Activated B cell treated with CpG ODN at 0.5 μM for 24 hours (primary cell): ENCODE measurements at regions not wholly inside any gene's neighbourhood (a gene's known extent, or its start where the extent isn't known, plus 50 kb on each side); places are given as distances from the start of the nearest gene placed in this dataset.

Source experiments
- ATAC-seq: fragments of 200-7000 bp; cut with Tn5 transposase; one replicate; pipeline ENCODE4 v1.10.0; 2021; ENCODE audit warnings: low read depth, mild to moderate bottlenecking, moderate library complexity
- CTCF ChIA-PET: fragments of 350-600 bp; sonication (Branson Sonifier 250); formaldehyde crosslinking; loops from one replicate; lab custom pipeline; 2021; ENCODE audit warnings: antibody characterized with exemption; lab: Charles Lee
- POLR2A ChIA-PET: fragments of 350-600 bp; sonication (Branson Sonifier 250); formaldehyde crosslinking; loops from one replicate; lab custom pipeline; 2021; ENCODE audit warnings: antibody characterized with exemption; lab: Charles Lee
- DNase-seq: peaks from one replicate; pipeline ENCODE4 v3.0.0; 2022
- H3K27ac Mint-ChIP-seq: one replicate; pipeline ENCODE4 v1.8.0; 2020; ENCODE audit warnings: mixed read lengths
- H3K27me3 Mint-ChIP-seq: one replicate; pipeline ENCODE4 v1.8.0; 2021; ENCODE audit warnings: mixed read lengths
- H3K36me3 Mint-ChIP-seq: one replicate; pipeline ENCODE4 v1.8.0; 2021; ENCODE audit warnings: low read depth, mixed read lengths
- H3K4me1 Mint-ChIP-seq: one replicate; pipeline ENCODE4 v1.8.0; 2021; ENCODE audit warnings: mixed read lengths
- H3K4me3 Mint-ChIP-seq: one replicate; pipeline ENCODE4 v1.8.0; 2020; ENCODE audit warnings: mild to moderate bottlenecking, mixed read lengths
- H3K9me3 Mint-ChIP-seq: one replicate; pipeline ENCODE4 v1.8.0; 2020; ENCODE audit warnings: mixed read lengths
- CTCF ChIP-seq: fragments of 200-600 bp; IDR thresholded peaks from one replicate; pipeline ENCODE4 v1.8.0; 2022; ENCODE audit warnings: antibody characterized with exemption, mild to moderate bottlenecking
- intact Hi-C: fragments of 100-400 bp; cut with micrococcal nuclease; formaldehyde crosslinking; loops from one replicate; pipeline ENCODE4 v1.15.1; 2024

DNA sequence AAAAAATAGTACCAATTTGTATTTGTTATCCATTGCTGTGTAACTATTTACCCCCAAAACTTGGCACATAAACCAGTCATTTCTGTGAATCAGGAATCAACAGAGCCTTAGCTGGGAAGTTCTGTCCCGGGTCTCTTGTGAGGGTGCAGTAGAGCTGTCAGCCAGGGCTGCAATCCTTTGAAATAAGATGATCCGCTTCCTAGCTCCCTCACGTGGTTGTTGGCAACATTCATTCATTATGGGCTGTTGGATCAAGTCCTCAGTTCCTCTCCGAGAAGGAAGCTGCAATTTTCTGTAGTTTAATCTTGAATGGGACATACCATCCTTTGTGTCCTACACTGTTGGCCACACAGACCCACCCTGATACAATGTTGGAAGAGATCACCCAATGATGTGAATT is 277.2 kb downstream of the SUCLA2 start:
- Mint-ChIP-seq H3K4me1 (no peaks in the 10 kb centered on the region), H3K36me3 (no peaks in the 10 kb centered on the region), H3K4me3 (no peak overlapping the region), H3K9me3 (peaks cover 2% of the 10 kb centered on the region), H3K27ac (no peak overlapping the region), H3K27me3 (no peaks in the 10 kb centered on the region)
- ATAC-seq = no peak
- no peak for TF ChIP-seq CTCF
- DNase-seq = no peak
- intact Hi-C loops = no loop called here
- CTCF ChIA-PET = no interaction called here
- POLR2A ChIA-PET = no interaction called here

DNA sequence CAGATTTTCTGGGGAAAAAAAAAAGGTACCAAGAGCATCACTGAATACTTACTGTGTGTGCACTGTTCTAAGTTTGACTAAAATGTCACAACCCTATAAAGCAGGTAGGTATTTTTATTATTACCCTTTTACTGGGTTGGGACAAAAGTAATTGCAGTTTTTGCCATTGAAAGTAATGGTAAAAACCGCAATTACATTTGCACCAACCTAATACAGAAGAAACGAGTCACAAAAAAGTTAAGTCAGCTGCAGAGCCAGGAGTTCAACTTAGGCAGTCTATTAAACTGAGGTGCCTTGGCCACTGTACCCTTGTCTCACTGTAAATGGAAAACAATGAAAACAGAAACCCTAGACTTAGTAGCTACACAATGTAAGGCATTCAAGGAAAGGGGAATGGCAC is 281.9 kb downstream of the SUCLA2 start:
- ATAC-seq (no peak), DNase-seq (no peak)
- no peak overlapping the region for H3K4me3 Mint-ChIP-seq
- no peaks in the 10 kb centered on the region for H3K27me3 Mint-ChIP-seq
- POLR2A ChIA-PET = no interaction called here
- CTCF ChIA-PET = no interaction called here
- H3K9me3 Mint-ChIP-seq = no peaks in the 10 kb centered on the region
- no peak overlapping the region for H3K27ac Mint-ChIP-seq
- no peaks in the 10 kb centered on the region for H3K4me1 Mint-ChIP-seq
- H3K36me3 Mint-ChIP-seq = no peaks in the 10 kb centered on the region
- TF ChIP-seq CTCF = no peak
- intact Hi-C loops = no loop called here

GRCh38 chr13:47718556-47718955 is 282.5 kb downstream of the SUCLA2 start:
- intact Hi-C loops = no loop called here
- ChIA-PET POLR2A (no interaction called here), CTCF (no interaction called here)
- DNase-seq (no peak), ATAC-seq (no peak)
- Mint-ChIP-seq H3K4me3 (no peak overlapping the region), H3K36me3 (no peaks in the 10 kb centered on the region), H3K9me3 (no peaks in the 10 kb centered on the region), H3K27me3 (no peaks in the 10 kb centered on the region), H3K27ac (no peak overlapping the region), H3K4me1 (no peaks in the 10 kb centered on the region)
- no peak for TF ChIP-seq CTCF

- no peaks in the 10 kb centered on the region for H3K9me3 Mint-ChIP-seq
- peaks cover 7% of the 10 kb centered on the region for H3K27me3 Mint-ChIP-seq
- no peak overlapping the region for H3K27ac Mint-ChIP-seq
- ChIA-PET POLR2A (no interaction called here), CTCF (no interaction called here)
- intact Hi-C loops = no loop called here
- no peaks in the 10 kb centered on the region for H3K4me1 Mint-ChIP-seq
- H3K4me3 Mint-ChIP-seq = no peak overlapping the region
- ATAC-seq (no peak), DNase-seq (no peak)
- no peaks in the 10 kb centered on the region for H3K36me3 Mint-ChIP-seq
- no peak for TF ChIP-seq CTCF
These were observed 292.7 kb downstream of the SUCLA2 start for GRCh38 chr13:47708386-47708785.

DNA sequence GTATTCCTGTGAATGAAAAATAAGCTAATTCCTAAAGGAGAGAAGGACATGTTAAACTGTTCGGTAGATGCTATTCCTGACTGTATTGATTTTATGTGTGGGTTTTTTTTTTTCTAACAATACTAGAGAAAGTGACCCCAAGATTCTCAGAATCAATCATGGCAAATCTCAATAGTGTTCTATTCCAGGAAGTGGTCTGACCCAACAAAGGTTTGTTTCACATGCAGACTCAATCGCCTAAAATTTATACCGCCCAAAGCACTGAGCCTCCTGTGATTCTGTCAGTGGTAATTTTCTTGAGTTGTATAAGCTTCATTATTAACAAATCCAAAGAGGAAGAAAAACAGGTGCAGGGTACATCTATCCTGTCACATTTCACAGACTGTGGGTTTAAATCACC is 293.7 kb downstream of the SUCLA2 start:
- ATAC-seq (no peak), DNase-seq (no peak)
- Mint-ChIP-seq H3K9me3 (no peaks in the 10 kb centered on the region), H3K4me3 (no peak overlapping the region), H3K4me1 (no peaks in the 10 kb centered on the region), H3K36me3 (no peaks in the 10 kb centered on the region), H3K27ac (no peak overlapping the region), H3K27me3 (peaks cover 7% of the 10 kb centered on the region)
- intact Hi-C loops = no loop called here
- ChIA-PET CTCF (no interaction called here), POLR2A (no interaction called here)
- no peak for TF ChIP-seq CTCF
